ENCODE measurements at regions not wholly inside any gene's neighbourhood (a gene's known extent, or its start where the extent isn't known, plus 50 kb on each side); places are given as distances from the start of the nearest gene placed in this dataset.

- DNase-seq (ENCODE audit: low spot score), result no peak
- H3K4me3 ChIP-seq, result no peak overlapping the region
- TF ChIP-seq, protein P1, sequence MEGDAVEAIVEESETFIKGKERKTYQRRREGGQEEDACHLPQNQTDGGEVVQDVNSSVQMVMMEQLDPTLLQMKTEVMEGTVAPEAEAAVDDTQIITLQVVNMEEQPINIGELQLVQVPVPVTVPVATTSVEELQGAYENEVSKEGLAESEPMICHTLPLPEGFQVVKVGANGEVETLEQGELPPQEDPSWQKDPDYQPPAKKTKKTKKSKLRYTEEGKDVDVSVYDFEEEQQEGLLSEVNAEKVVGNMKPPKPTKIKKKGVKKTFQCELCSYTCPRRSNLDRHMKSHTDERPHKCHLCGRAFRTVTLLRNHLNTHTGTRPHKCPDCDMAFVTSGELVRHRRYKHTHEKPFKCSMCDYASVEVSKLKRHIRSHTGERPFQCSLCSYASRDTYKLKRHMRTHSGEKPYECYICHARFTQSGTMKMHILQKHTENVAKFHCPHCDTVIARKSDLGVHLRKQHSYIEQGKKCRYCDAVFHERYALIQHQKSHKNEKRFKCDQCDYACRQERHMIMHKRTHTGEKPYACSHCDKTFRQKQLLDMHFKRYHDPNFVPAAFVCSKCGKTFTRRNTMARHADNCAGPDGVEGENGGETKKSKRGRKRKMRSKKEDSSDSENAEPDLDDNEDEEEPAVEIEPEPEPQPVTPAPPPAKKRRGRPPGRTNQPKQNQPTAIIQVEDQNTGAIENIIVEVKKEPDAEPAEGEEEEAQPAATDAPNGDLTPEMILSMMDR (IDR thresholded peaks at IDR 0.05), result no peak
- H3K27ac ChIP-seq, result no peak overlapping the region
Measured at GRCh38 chr12:34207858-34208257, 185.6 kb downstream of the ALG10 start.

- DNase-seq (ENCODE audit: low spot score), result no peak
- TF ChIP-seq, protein P1 (IDR thresholded peaks at IDR 0.05), result no peak
- Histone ChIP-seq H3K4me3 (no peak overlapping the region), H3K27ac (no peak overlapping the region)
Measured at GRCh38 chr12:34208331-34209258, 186.3 kb downstream of the ALG10 start.

- TF ChIP-seq, protein P1 (IDR thresholded peaks at IDR 0.05), result no peak
- Histone ChIP-seq H3K4me3 (no peak overlapping the region), H3K27ac (no peak overlapping the region)
- DNase-seq (ENCODE audit: low spot score), result no peak
Measured at GRCh38 chr12:34209259-34209835, 187.1 kb downstream of the ALG10 start.

GRCh38 chr12:34210183-34210582 is 187.9 kb downstream of the ALG10 start:
- Histone ChIP-seq H3K27ac (no peak overlapping the region), H3K4me3 (no peak overlapping the region)
- DNase-seq (ENCODE audit: low spot score), result no peak
- TF ChIP-seq, protein P1 (IDR thresholded peaks at IDR 0.05), result no peak

DNA sequence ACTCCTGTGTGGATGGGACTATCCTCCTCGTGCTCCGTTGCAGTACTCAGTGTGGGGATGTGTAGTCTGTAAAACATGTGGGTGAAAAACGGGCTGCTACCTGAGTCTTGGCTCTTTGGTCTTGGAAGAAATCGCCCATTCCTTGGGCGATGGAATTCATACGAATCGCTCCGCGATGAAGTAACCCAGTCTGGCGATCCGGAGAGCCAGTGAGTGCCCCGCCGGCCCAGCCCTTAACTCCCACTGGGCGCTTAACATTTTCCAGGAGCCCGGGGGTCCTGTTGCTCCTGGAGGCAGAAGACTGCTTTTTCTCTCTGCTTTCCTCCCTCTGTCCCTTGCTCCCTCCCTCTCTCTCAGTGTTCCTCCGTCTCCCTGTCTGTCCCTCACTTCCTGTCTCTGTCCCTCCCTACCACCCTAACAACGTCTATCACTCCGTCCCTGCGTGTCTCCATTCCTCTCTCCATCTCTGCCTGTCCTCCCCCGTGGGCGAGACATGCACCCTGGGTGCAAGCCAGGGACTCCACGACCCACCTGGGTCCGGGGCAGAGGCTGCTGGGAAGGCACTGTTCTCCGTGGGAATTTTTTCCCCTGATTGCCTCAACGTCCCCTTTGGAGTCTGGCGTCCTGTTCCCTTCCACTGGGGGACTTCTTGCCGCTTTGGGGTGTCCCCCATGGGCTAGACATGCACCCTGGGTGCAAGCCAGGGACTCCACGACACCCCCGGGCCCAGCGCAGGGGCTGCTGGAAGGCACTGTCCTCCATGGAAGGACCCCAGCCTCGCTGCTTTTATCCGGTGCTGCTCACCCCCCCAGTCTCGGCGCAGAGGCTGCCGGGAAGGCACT is 188.6 kb downstream of the ALG10 start:
- H3K4me3 ChIP-seq, result no peak overlapping the region
- no peak for DNase-seq (ENCODE audit: low spot score)
- no peak overlapping the region for H3K27ac ChIP-seq
- TF ChIP-seq, protein P1 (IDR thresholded peaks at IDR 0.05), result no peak

- no peak overlapping the region for H3K4me3 ChIP-seq
- TF ChIP-seq, protein P1 (IDR thresholded peaks at IDR 0.05), result no peak
- H3K27ac ChIP-seq, result no peak overlapping the region
- no peak for DNase-seq (ENCODE audit: low spot score)
Measured at GRCh38 chr12:34212651-34213050, 190.4 kb downstream of the ALG10 start.

Measured in coronary artery (tissue), 2 donors.